ENCODE measurements at regions not wholly inside any gene's neighbourhood (a gene's known extent, or its start where the extent isn't known, plus 50 kb on each side); places are given as distances from the start of the nearest gene placed in this dataset.

- no peak for DNase-seq
Observed at GRCh38 chr12:127223011-127223410, 1044.0 kb upstream of the TMEM132C start.

- no peak for DNase-seq
Observed at GRCh38 chr12:127223731-127224130, 1043.2 kb upstream of the TMEM132C start.

- no peak for DNase-seq
Observed at GRCh38 chr12:127230843-127231260, 1036.1 kb upstream of the TMEM132C start.

- no peak for DNase-seq
Observed at GRCh38 chr12:127231371-127231770, 1035.6 kb upstream of the TMEM132C start.

- DNase-seq = no peak
Observed at GRCh38 chr12:127233016-127233415, 1034.0 kb upstream of the TMEM132C start.

- no peak for DNase-seq
Observed at GRCh38 chr12:127235761-127236160, 1031.2 kb upstream of the TMEM132C start.

- DNase-seq = no peak
Observed at GRCh38 chr12:127236491-127236890, 1030.5 kb upstream of the TMEM132C start.

GRCh38 chr12:127237151-127237550 lies 1029.8 kb upstream of the TMEM132C start:
- no peak for DNase-seq

- DNase-seq = no peak
Observed at GRCh38 chr12:127238107-127238506, 1028.9 kb upstream of the TMEM132C start.

- DNase-seq = no peak
Observed at GRCh38 chr12:127239781-127240180, 1027.2 kb upstream of the TMEM132C start.

GRCh38 chr12:127240249-127240929 lies 1026.6 kb upstream of the TMEM132C start:
- no peak for DNase-seq

- DNase-seq = no peak
Observed at GRCh38 chr12:127241072-127241817, 1025.7 kb upstream of the TMEM132C start.

- no peak for DNase-seq
Observed at GRCh38 chr12:127245009-127245408, 1022.0 kb upstream of the TMEM132C start.

GRCh38 chr12:127245437-127245836 lies 1021.5 kb upstream of the TMEM132C start:
- no peak for DNase-seq

GRCh38 chr12:127247937-127248336 lies 1019.0 kb upstream of the TMEM132C start:
- DNase-seq = no peak

- DNase-seq = no peak
Observed at GRCh38 chr12:127249428-127249827, 1017.5 kb upstream of the TMEM132C start.

- DNase-seq = no peak
Observed at GRCh38 chr12:127253797-127254327, 1013.1 kb upstream of the TMEM132C start.

- no peak for DNase-seq
Observed at GRCh38 chr12:127254420-127254955, 1012.5 kb upstream of the TMEM132C start.

- no peak for DNase-seq
Observed at GRCh38 chr12:127257366-127257935, 1009.5 kb upstream of the TMEM132C start.

- DNase-seq = no peak
Observed at GRCh38 chr12:127260531-127260930, 1006.4 kb upstream of the TMEM132C start.

GRCh38 chr12:127260999-127261398 lies 1006.0 kb upstream of the TMEM132C start:
- DNase-seq = no peak

- no peak for DNase-seq
Observed at GRCh38 chr12:127262615-127263014, 1004.4 kb upstream of the TMEM132C start.

GRCh38 chr12:127263621-127264020 lies 1003.3 kb upstream of the TMEM132C start:
- no peak for DNase-seq

- no peak for DNase-seq
Observed at GRCh38 chr12:127267128-127267527, 999.8 kb upstream of the TMEM132C start.

Data from activated CD8-positive, alpha-beta memory T cell treated with anti-CD3 and anti-CD28 coated beads, Interleukin-2, amount 50 U/mL, for 48 hours (primary cell).